Endothelial cell of umbilical vein (primary cell): ENCODE measurements at regions not wholly inside any gene's neighbourhood (a gene's known extent, or its start where the extent isn't known, plus 50 kb on each side); places are given as distances from the start of the nearest gene placed in this dataset.

Experiments
- BruUV-seq: library from RNA; stranded (reverse); fragments of 400-500 nt; replicated peaks from 2 replicates; lab custom pipeline; 2021; lab: Mats Ljungman, UMichigan
- CTCF ChIA-PET: fragments of 300-600, 350-600 bp; sonication (Branson Sonifier 250); formaldehyde crosslinking; loops from one replicate; lab custom pipeline; 2021; ENCODE audit warnings: antibody characterized with exemption, inconsistent platforms; lab: Charles Lee
- POLR2A ChIA-PET: fragments of 300-600, 350-600 bp; sonication (Branson Sonifier 250); formaldehyde crosslinking; loops from one replicate; lab custom pipeline; 2021; ENCODE audit warnings: antibody characterized with exemption, inconsistent platforms; lab: Charles Lee
- DNase-seq: peaks from one replicate; pipeline ENCODE4 v3.0.0-alpha.2; 2011; ENCODE audit warnings: low read depth, low spot score
- FAIRE-seq: peaks from 2 replicates; lab custom pipeline; 2011; peaks lifted over from hg19 to GRCh38; lab: Jason Lieb, UNC
- H2AFZ ChIP-seq: 2 replicates; pipeline ENCODE4 v1.6.0; 2012; ENCODE audit warnings: low read depth, low read length, control low read depth, inconsistent platforms
- H3K27ac ChIP-seq: 2 replicates; pipeline ENCODE4 v1.5.1; 2011; ENCODE audit warnings: low read depth, mild to moderate bottlenecking, control low read depth, low read length, moderate library complexity; ENCODE audit not compliant: insufficient read depth
- H3K27me3 ChIP-seq, 2 experiments: 2 replicates each; pipeline versions ENCODE4 v1.6.0 to v1.6.1; 2011; ENCODE audit warnings: low read length in 2 of 2, mixed read lengths in 1 of 2; ENCODE audit not compliant: control insufficient read depth in 2 of 2, insufficient read depth in 2 of 2
- H3K36me3 ChIP-seq, 2 experiments: 2 replicates in 1 of 2; 3 replicates in 1 of 2; pipeline ENCODE4 v1.5.1; 2011; ENCODE audit warnings: low read length in 2 of 2, mild to moderate bottlenecking in 1 of 2, moderate library complexity in 1 of 2; ENCODE audit not compliant: control insufficient read depth in 2 of 2, insufficient read depth in 2 of 2; ENCODE audit errors: extremely low read depth in 1 of 2
- H3K4me1 ChIP-seq: 3 replicates; pipeline ENCODE4 v1.5.1; 2011; ENCODE audit warnings: mild to moderate bottlenecking, low read length; ENCODE audit not compliant: control insufficient read depth, insufficient read depth; ENCODE audit errors: extremely low read depth
- H3K4me2 ChIP-seq: 2 replicates; pipeline ENCODE4 v1.6.1; 2011; ENCODE audit warnings: low read length, control low read depth, mixed read lengths; ENCODE audit not compliant: insufficient read depth
- H3K4me3 ChIP-seq, 3 experiments: fragments of 200-600 bp in 1 of 3; sonication (generic), shearing (Covaris generic) in 1 of 3; replicated peaks in 1 of 3; 2 replicates each; pipeline ENCODE4 v1.5.1; 2011 to 2016; ENCODE audit warnings: control low read depth in 3 of 3, low read length in 3 of 3, mild to moderate bottlenecking in 2 of 3, inconsistent platforms in 1 of 3, low read depth in 1 of 3, moderate library complexity in 1 of 3; ENCODE audit not compliant: insufficient read depth in 1 of 3
- H3K79me2 ChIP-seq: 2 replicates; pipeline ENCODE4 v1.6.0; 2012; ENCODE audit warnings: low read length, inconsistent platforms; ENCODE audit not compliant: control insufficient read depth, insufficient read depth
- H3K9ac ChIP-seq: replicated peaks from 2 replicates; pipeline ENCODE3; 2011; ENCODE audit warnings: low read length, control low read depth; ENCODE audit not compliant: insufficient read depth; ENCODE audit errors: extremely low read depth
- H3K9me1 ChIP-seq: replicated peaks from 3 replicates; pipeline ENCODE4 v1.6.0; 2011; ENCODE audit warnings: mild to moderate bottlenecking, low read length; ENCODE audit not compliant: control insufficient read depth, insufficient read depth; ENCODE audit errors: extremely low read depth
- H3K9me3 ChIP-seq: replicated peaks from 2 replicates; pipeline ENCODE4 v1.5.1; 2012; ENCODE audit warnings: low read length, inconsistent platforms; ENCODE audit not compliant: control insufficient read depth, insufficient read depth
- H4K20me1 ChIP-seq: replicated peaks from 2 replicates; pipeline ENCODE3; 2011; ENCODE audit warnings: mild to moderate bottlenecking, low read length; ENCODE audit not compliant: control insufficient read depth, insufficient read depth; ENCODE audit errors: extremely low read depth
- CTCF ChIP-seq, 2 donors: IDR thresholded peaks; 1 replicate in 1 of 2; 2 replicates in 1 of 2; pipeline ENCODE4 v1.5.1; 2011; ENCODE audit warnings: low read length in 2 of 2, mild to moderate bottlenecking in 2 of 2, moderate library complexity in 2 of 2, control low read depth in 1 of 2, inconsistent platforms in 1 of 2, low read depth in 1 of 2; ENCODE audit not compliant: insufficient read depth in 1 of 2; ENCODE audit errors: extremely low read depth in 1 of 2
- EZH2 ChIP-seq: IDR thresholded peaks from 2 replicates; pipeline ENCODE4 v1.6.1; 2012; ENCODE audit warnings: borderline replicate concordance, low read depth, mild to moderate bottlenecking, moderate library complexity, low read length, inconsistent platforms; ENCODE audit not compliant: severe bottlenecking
- FOS ChIP-seq: IDR thresholded peaks from 2 replicates; pipeline ENCODE4 v1.6.1; 2011; ENCODE audit warnings: mild to moderate bottlenecking, low read length, moderate library complexity, borderline replicate concordance; ENCODE audit not compliant: insufficient read depth
- GATA2 ChIP-seq: IDR thresholded peaks from 2 replicates; pipeline ENCODE4 v1.7.0; 2011; ENCODE audit warnings: low read depth, mild to moderate bottlenecking, moderate library complexity, mixed read lengths, low read length; ENCODE audit not compliant: insufficient read length, insufficient read depth
- JUN ChIP-seq: IDR thresholded peaks from 2 replicates; pipeline ENCODE4 v1.6.1; 2011; ENCODE audit warnings: borderline replicate concordance, low read depth; ENCODE audit not compliant: insufficient read length, insufficient read depth
- MAX ChIP-seq: IDR thresholded peaks from 2 replicates; pipeline ENCODE4 v1.6.1; 2011; ENCODE audit not compliant: insufficient read depth, insufficient read length
- MYC ChIP-seq: IDR thresholded peaks from one replicate; pipeline ENCODE4 v1.6.1; 2011; ENCODE audit warnings: mild to moderate bottlenecking, low read depth, low read length
- POLR2A ChIP-seq: IDR thresholded peaks from 2 replicates; pipeline ENCODE4 v1.6.1; 2012; ENCODE audit warnings: low read depth, mild to moderate bottlenecking, control low read depth, low read length
- POLR2AphosphoS5 ChIP-seq: IDR thresholded peaks from 2 replicates; pipeline ENCODE4 v1.6.1; 2012; ENCODE audit warnings: low read depth, mild to moderate bottlenecking, control low read depth, low read length, moderate library complexity; ENCODE audit not compliant: insufficient read depth
- dilution Hi-C: fragments of 300-500 bp; cut with MboI; formaldehyde crosslinking; loops from one replicate; pipeline ENCODE4 v1.15.0; 2019; ENCODE audit warnings: low sequenced_read_pairs; ENCODE audit not compliant: extremely low pct_ligation_motif_present
- intact Hi-C: fragments of 100-400 bp; cut with micrococcal nuclease; formaldehyde crosslinking; loops from one replicate; pipeline ENCODE4 v1.10.0; 2022

- no peak for DNase-seq
Measured at GRCh38 chr3:194032828-194033435, 103.0 kb upstream of the HES1 start.

GRCh38 chr3:194034346-194035336 lies 101.3 kb upstream of the HES1 start:
- Histone ChIP-seq H2AFZ (no peak overlapping the region), H3K9ac (no peak overlapping the region), H3K27ac (no peak overlapping the region), H3K36me3 (no peaks in the 10 kb centered on the region), H4K20me1 (no peaks in the 10 kb centered on the region), H3K4me3 (no peak overlapping the region), H3K9me1 (no peaks in the 10 kb centered on the region), H3K4me2 (no peak overlapping the region), H3K4me1 (no peaks in the 10 kb centered on the region), H3K27me3 (no peaks in the 10 kb centered on the region), H3K79me2 (no peaks in the 10 kb centered on the region), H3K9me3 (no peaks in the 10 kb centered on the region)
- intact Hi-C loops: no loop called here
- BruUV-seq: no TSS peak
- CTCF ChIA-PET: interaction anchor here (1.0 kb wide), 1 partner anchor 10 kb away, joined by 4 read pairs; no protein-coding TSS in a partner anchor
- POLR2A ChIA-PET: no interaction called here
- dilution Hi-C loops: no loop called here
- FAIRE-seq: no peak
- no peak for DNase-seq
- no peak for TF ChIP-seq JUN
- TF ChIP-seq MYC: no peak
- no peak for TF ChIP-seq POLR2A
- TF ChIP-seq FOS: no peak
- no peak for TF ChIP-seq EZH2
- no peak for TF ChIP-seq MAX
- no peak for TF ChIP-seq POLR2AphosphoS5
- TF ChIP-seq GATA2: no peak
- no peak for TF ChIP-seq CTCF (IDR thresholded peaks at IDR 0.05; ENCODE audit: extremely low read depth in 1 of 2, insufficient read depth in 1 of 2, low read depth in 1 of 2, low read length in 2 of 2)

More at GRCh38 chr3:194032828-194033435, 103.0 kb upstream of the HES1 start:
- no peaks in the 10 kb centered on the region for H3K9me1 ChIP-seq
- H3K27me3 ChIP-seq: no peaks in the 10 kb centered on the region
- H3K4me2 ChIP-seq: no peak overlapping the region
- H4K20me1 ChIP-seq: no peaks in the 10 kb centered on the region
- ChIA-PET POLR2A (no interaction called here), CTCF (no interaction called here)
- H3K9ac ChIP-seq: no peak overlapping the region
- FAIRE-seq: no peak
- H3K4me1 ChIP-seq: no peaks in the 10 kb centered on the region
- no peak for TF ChIP-seq POLR2AphosphoS5
- TF ChIP-seq FOS: no peak
- TF ChIP-seq EZH2: no peak
- no peak for TF ChIP-seq GATA2
- no peaks in the 10 kb centered on the region for H3K79me2 ChIP-seq
- no peak overlapping the region for H3K27ac ChIP-seq
- no peak overlapping the region for H3K4me3 ChIP-seq
- H2AFZ ChIP-seq: no peak overlapping the region
- no peaks in the 10 kb centered on the region for H3K9me3 ChIP-seq
- BruUV-seq: no TSS peak
- dilution Hi-C loops (no loop called here), intact Hi-C loops (no loop called here)
- no peaks in the 10 kb centered on the region for H3K36me3 ChIP-seq
